Glutamatergic neuron (in vitro differentiated cells): ENCODE measurements at regions not wholly inside any gene's neighbourhood (a gene's known extent, or its start where the extent isn't known, plus 50 kb on each side); places are given as distances from the start of the nearest gene placed in this dataset.
A peak's percentile ranks its signal among the peaks of the same experiment; 100 is the strongest.

Experiments
- DNase-seq: peaks from one replicate; pipeline ENCODE4 v3.0.0; 2022
- H3K27ac Mint-ChIP-seq: one replicate; pipeline ENCODE4 v1.8.0; 2020; ENCODE audit warnings: mild to moderate bottlenecking, mixed read lengths, inconsistent platforms; ENCODE audit not compliant: unreplicated experiment
- H3K27me3 Mint-ChIP-seq: one replicate; pipeline ENCODE4 v1.8.0; 2020; ENCODE audit warnings: mild to moderate bottlenecking, moderate library complexity, mixed read lengths, inconsistent platforms; ENCODE audit not compliant: unreplicated experiment
- H3K36me3 Mint-ChIP-seq: one replicate; pipeline ENCODE4 v1.8.0; 2020; ENCODE audit warnings: mild to moderate bottlenecking, mixed read lengths, inconsistent platforms; ENCODE audit not compliant: unreplicated experiment
- H3K4me1 Mint-ChIP-seq: one replicate; pipeline ENCODE4 v1.8.0; 2020; ENCODE audit warnings: mild to moderate bottlenecking, low read depth, mixed read lengths, inconsistent platforms; ENCODE audit not compliant: unreplicated experiment
- H3K4me3 Mint-ChIP-seq: one replicate; pipeline ENCODE4 v1.8.0; 2020; ENCODE audit warnings: mild to moderate bottlenecking, mixed read lengths, inconsistent platforms; ENCODE audit not compliant: unreplicated experiment
- H3K9me3 Mint-ChIP-seq: one replicate; pipeline ENCODE4 v1.8.0; 2020; ENCODE audit warnings: mild to moderate bottlenecking, moderate library complexity, mixed read lengths, inconsistent platforms; ENCODE audit not compliant: unreplicated experiment
- TF ChIP-seq, protein P1 (sequence below): fragments of 200-600 bp; sonication (generic); IDR thresholded peaks from one replicate; pipeline ENCODE4 v1.5.0; 2021; ENCODE audit not compliant: partially characterized antibody, unreplicated experiment

- H3K4me3 Mint-ChIP-seq: no peak overlapping the region
- DNase-seq: no peak
- no peaks in the 10 kb centered on the region for H3K27me3 Mint-ChIP-seq
- TF ChIP-seq, protein P1, sequence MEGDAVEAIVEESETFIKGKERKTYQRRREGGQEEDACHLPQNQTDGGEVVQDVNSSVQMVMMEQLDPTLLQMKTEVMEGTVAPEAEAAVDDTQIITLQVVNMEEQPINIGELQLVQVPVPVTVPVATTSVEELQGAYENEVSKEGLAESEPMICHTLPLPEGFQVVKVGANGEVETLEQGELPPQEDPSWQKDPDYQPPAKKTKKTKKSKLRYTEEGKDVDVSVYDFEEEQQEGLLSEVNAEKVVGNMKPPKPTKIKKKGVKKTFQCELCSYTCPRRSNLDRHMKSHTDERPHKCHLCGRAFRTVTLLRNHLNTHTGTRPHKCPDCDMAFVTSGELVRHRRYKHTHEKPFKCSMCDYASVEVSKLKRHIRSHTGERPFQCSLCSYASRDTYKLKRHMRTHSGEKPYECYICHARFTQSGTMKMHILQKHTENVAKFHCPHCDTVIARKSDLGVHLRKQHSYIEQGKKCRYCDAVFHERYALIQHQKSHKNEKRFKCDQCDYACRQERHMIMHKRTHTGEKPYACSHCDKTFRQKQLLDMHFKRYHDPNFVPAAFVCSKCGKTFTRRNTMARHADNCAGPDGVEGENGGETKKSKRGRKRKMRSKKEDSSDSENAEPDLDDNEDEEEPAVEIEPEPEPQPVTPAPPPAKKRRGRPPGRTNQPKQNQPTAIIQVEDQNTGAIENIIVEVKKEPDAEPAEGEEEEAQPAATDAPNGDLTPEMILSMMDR: no peak
- peaks cover 2% of the 10 kb centered on the region for H3K9me3 Mint-ChIP-seq
- peaks cover 13% of the 10 kb centered on the region for H3K4me1 Mint-ChIP-seq
- no peak overlapping the region for H3K27ac Mint-ChIP-seq
- no peaks in the 10 kb centered on the region for H3K36me3 Mint-ChIP-seq
Observed at GRCh38 chr4:41452484-41453225, 85.3 kb upstream of the LIMCH1 start.

DNA sequence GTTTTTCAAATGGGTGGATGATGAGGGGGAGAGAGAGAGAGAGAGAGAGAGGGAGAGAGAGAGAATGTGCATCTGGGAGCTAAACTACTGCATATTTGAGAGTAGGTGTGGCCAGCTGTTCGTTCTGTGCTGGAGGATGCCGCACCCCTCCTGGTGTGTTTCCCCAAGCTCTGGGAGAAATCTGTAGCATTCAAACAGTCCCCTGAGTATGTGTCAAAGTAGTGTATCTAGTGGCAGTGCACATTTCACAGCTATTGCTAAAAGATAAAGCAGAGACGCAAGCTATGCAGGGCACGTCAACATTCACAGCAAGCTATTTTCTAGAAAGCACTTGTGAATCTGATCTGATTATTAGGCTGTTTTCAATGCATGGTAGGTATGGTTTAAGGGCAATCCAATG lies 83.5 kb upstream of the LIMCH1 start:
- H3K27ac Mint-ChIP-seq: no peak overlapping the region
- H3K4me3 Mint-ChIP-seq: peak overlapping the region; percentile 5
- peaks cover 5% of the 10 kb centered on the region for H3K9me3 Mint-ChIP-seq
- H3K36me3 Mint-ChIP-seq: no peaks in the 10 kb centered on the region
- peaks cover 13% of the 10 kb centered on the region for H3K4me1 Mint-ChIP-seq
- TF ChIP-seq, protein P1: no peak
- no peaks in the 10 kb centered on the region for H3K27me3 Mint-ChIP-seq
- DNase-seq: peak; percentile 24

DNA sequence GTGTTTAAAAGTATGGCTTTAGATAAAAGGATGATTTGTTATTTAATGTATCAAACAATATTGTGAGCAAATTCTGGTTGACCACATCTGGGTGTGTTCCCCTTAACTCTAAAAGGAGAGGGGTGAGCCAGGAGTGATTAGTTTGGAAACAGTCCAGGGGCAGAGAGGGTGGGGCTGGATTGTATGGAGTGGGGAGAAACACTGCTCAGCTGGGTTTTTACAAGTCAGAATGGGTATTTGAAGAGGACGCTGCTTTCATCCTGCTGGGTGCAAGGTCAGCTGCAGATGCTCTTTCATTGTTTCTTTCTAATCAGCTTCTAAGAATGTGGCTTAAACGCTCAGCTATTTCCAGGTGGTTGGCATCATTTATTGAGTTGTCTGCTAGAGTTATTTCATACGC lies 82.8 kb upstream of the LIMCH1 start:
- TF ChIP-seq, protein P1: no peak
- Mint-ChIP-seq H3K27ac (no peak overlapping the region), H3K9me3 (peaks cover 5% of the 10 kb centered on the region), H3K4me1 (peaks cover 13% of the 10 kb centered on the region), H3K36me3 (no peaks in the 10 kb centered on the region), H3K27me3 (no peaks in the 10 kb centered on the region), H3K4me3 (no peak overlapping the region)
- DNase-seq: no peak

GRCh38 chr4:41456559-41457101 lies 81.3 kb upstream of the LIMCH1 start:
- TF ChIP-seq, protein P1: no peak
- Mint-ChIP-seq H3K9me3 (peaks cover 5% of the 10 kb centered on the region), H3K27me3 (no peaks in the 10 kb centered on the region), H3K36me3 (no peaks in the 10 kb centered on the region), H3K27ac (no peak overlapping the region), H3K4me1 (peaks cover 16% of the 10 kb centered on the region), H3K4me3 (no peak overlapping the region)
- no peak for DNase-seq

DNA sequence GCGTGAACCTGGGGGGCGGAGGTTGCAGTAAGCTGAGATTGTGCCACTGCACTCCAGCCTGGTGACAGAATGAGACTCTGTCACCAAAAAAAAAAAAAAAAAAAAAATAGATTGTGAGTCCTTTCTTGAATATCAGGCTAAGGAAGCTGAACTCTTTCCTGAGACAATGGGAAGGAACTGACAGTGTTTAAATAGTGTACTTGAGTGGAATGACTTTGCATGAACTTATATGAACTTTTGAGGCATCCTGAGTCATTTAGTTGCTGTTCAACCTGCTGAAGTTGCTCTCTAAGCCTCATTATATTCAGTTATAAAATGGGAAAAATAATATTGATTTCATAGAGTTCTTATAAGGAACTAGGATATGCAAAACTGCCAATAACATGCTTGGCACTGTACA lies 79.3 kb upstream of the LIMCH1 start:
- Mint-ChIP-seq H3K27ac (no peak overlapping the region), H3K9me3 (peaks cover 5% of the 10 kb centered on the region), H3K27me3 (no peaks in the 10 kb centered on the region), H3K4me1 (peaks cover 21% of the 10 kb centered on the region), H3K36me3 (no peaks in the 10 kb centered on the region), H3K4me3 (no peak overlapping the region)
- DNase-seq: no peak
- TF ChIP-seq, protein P1: no peak
